Neural cell (in vitro differentiated cells): ENCODE measurements at regions not wholly inside any gene's neighbourhood (a gene's known extent, or its start where the extent isn't known, plus 50 kb on each side); places are given as distances from the start of the nearest gene placed in this dataset.

ENCODE experiments used
- H2AFZ ChIP-seq: fragments of 200-600, 300-800 bp; sonication (generic), shearing (Covaris generic); 2 replicates; pipeline ENCODE4 v1.6.0; 2014; ENCODE audit warnings: low read depth, mild to moderate bottlenecking, antibody characterized with exemption, low read length, moderate library complexity
- H3F3A ChIP-seq: fragments of 200-600 bp; shearing (Covaris generic); 2 replicates; pipeline ENCODE4 v1.6.1; 2016; ENCODE audit warnings: mild to moderate bottlenecking, moderate library complexity, mixed read lengths, antibody characterized with exemption, low read length; ENCODE audit not compliant: insufficient read depth, poor library complexity, severe bottlenecking
- H3K27ac ChIP-seq: fragments of 200-600, 300-800 bp; sonication (generic), shearing (Covaris generic); 2 replicates; pipeline ENCODE4 v1.5.1; 2014; ENCODE audit warnings: mild to moderate bottlenecking, low read length, moderate library complexity
- H3K27me3 ChIP-seq: fragments of 300-800, 200-600 bp; sonication (generic), shearing (Covaris generic); 2 replicates; pipeline ENCODE4 v1.6.0; 2014; ENCODE audit warnings: mild to moderate bottlenecking, low read depth, low read length, moderate library complexity; ENCODE audit not compliant: insufficient read depth
- H3K36me3 ChIP-seq: fragments of 300-800, 200-600 bp; sonication (generic), shearing (Covaris generic); 2 replicates; pipeline ENCODE4 v1.5.1; 2014; ENCODE audit warnings: mild to moderate bottlenecking, antibody characterized with exemption, low read length, moderate library complexity; ENCODE audit not compliant: insufficient read depth
- H3K4me2 ChIP-seq: fragments of 300-800, 200-600 bp; sonication (generic), shearing (Covaris generic); 2 replicates; pipeline ENCODE4 v1.6.0; 2014; ENCODE audit warnings: mild to moderate bottlenecking, low read length
- H3K4me3 ChIP-seq: fragments of 300-800, 200-600 bp; sonication (generic), shearing (Covaris generic); 2 replicates; pipeline ENCODE4 v1.5.1; 2014; ENCODE audit warnings: mild to moderate bottlenecking, low read length, moderate library complexity
- H3K79me2 ChIP-seq: fragments of 200-600 bp; shearing (Covaris generic); replicated peaks from 2 replicates; pipeline ENCODE4 v1.6.0; 2014; ENCODE audit warnings: mild to moderate bottlenecking, low read length, moderate library complexity; ENCODE audit not compliant: insufficient read depth
- H3K9ac ChIP-seq: fragments of 300-800, 200-600 bp; sonication (generic), shearing (Covaris generic); 2 replicates; pipeline ENCODE4 v1.6.1; 2016; ENCODE audit warnings: mild to moderate bottlenecking, low read length, mixed read lengths
- H3K9me2 ChIP-seq: fragments of 200-600 bp; shearing (Covaris generic); 2 replicates; pipeline ENCODE4 v1.6.1; 2016; ENCODE audit warnings: mild to moderate bottlenecking, low read length, mixed read lengths; ENCODE audit not compliant: insufficient read depth
- H3K9me3 ChIP-seq: fragments of 200-600, 300-800 bp; sonication (generic), shearing (Covaris generic); 2 replicates; pipeline ENCODE4 v1.6.1; 2016; ENCODE audit warnings: mild to moderate bottlenecking, mixed run types, low read length, moderate library complexity, mixed read lengths
- H4K20me1 ChIP-seq: fragments of 200-600 bp; shearing (Covaris generic); 2 replicates; pipeline ENCODE4 v1.6.1; 2016; ENCODE audit warnings: mild to moderate bottlenecking, mixed run types; ENCODE audit not compliant: insufficient read depth
- EP300 ChIP-seq: fragments of 450-650 bp; conservative IDR thresholded peaks from 2 replicates; pipeline ENCODE4 v1.6.1; 2014; ENCODE audit warnings: antibody characterized with exemption, mild to moderate bottlenecking, moderate library complexity; ENCODE audit not compliant: poor library complexity, severe bottlenecking
- EZH2 ChIP-seq: fragments of 200-600, 300-800 bp; shearing (Covaris generic), sonication (generic); IDR thresholded peaks from 2 replicates; pipeline ENCODE4 v1.6.1; 2014; ENCODE audit warnings: antibody characterized with exemption, low read length, borderline replicate concordance, mild to moderate bottlenecking; ENCODE audit not compliant: insufficient read depth, poor library complexity, severe bottlenecking
- MXI1 ChIP-seq: fragments of 450-650 bp; conservative IDR thresholded peaks from 2 replicates; pipeline ENCODE4 v1.6.1; 2014; ENCODE audit warnings: antibody characterized with exemption, mild to moderate bottlenecking; ENCODE audit not compliant: poor library complexity, severe bottlenecking
- POLR2AphosphoS5 ChIP-seq: IDR thresholded peaks from 2 replicates; pipeline ENCODE4 v1.6.1; 2012
- RAD21 ChIP-seq: fragments of 450-650 bp; conservative IDR thresholded peaks from 2 replicates; pipeline ENCODE4 v1.6.1; 2014; ENCODE audit warnings: antibody characterized with exemption, mild to moderate bottlenecking, moderate library complexity
- SMC3 ChIP-seq: fragments of 450-650 bp; conservative IDR thresholded peaks from 2 replicates; pipeline ENCODE4 v1.6.1; 2014; ENCODE audit warnings: antibody characterized with exemption, mild to moderate bottlenecking, moderate library complexity; ENCODE audit not compliant: poor library complexity
- TAF1 ChIP-seq: IDR thresholded peaks from 2 replicates; pipeline ENCODE4 v1.6.1; 2012; ENCODE audit warnings: low read depth
- TF ChIP-seq, protein P1 (sequence below): fragments of 450-650 bp; IDR thresholded peaks from 2 replicates; pipeline ENCODE4 v1.5.1; 2014; ENCODE audit warnings: antibody characterized with exemption, mild to moderate bottlenecking, moderate library complexity; ENCODE audit not compliant: poor library complexity, severe bottlenecking
- TF ChIP-seq, protein P2 (sequence below): IDR thresholded peaks from 2 replicates; pipeline ENCODE4 v1.6.1; 2012; ENCODE audit warnings: borderline replicate concordance

- Histone ChIP-seq H3K27me3 (no peaks in the 10 kb centered on the region), H3F3A (no peaks in the 10 kb centered on the region), H3K9me2 (no peaks in the 10 kb centered on the region), H3K27ac (no peak overlapping the region), H4K20me1 (no peaks in the 10 kb centered on the region), H3K9me3 (no peaks in the 10 kb centered on the region), H2AFZ (no peak overlapping the region), H3K4me2 (no peak overlapping the region), H3K36me3 (no peaks in the 10 kb centered on the region), H3K4me3 (no peak overlapping the region), H3K9ac (no peak overlapping the region), H3K79me2 (no peaks in the 10 kb centered on the region)
- TF ChIP-seq, protein P1, sequence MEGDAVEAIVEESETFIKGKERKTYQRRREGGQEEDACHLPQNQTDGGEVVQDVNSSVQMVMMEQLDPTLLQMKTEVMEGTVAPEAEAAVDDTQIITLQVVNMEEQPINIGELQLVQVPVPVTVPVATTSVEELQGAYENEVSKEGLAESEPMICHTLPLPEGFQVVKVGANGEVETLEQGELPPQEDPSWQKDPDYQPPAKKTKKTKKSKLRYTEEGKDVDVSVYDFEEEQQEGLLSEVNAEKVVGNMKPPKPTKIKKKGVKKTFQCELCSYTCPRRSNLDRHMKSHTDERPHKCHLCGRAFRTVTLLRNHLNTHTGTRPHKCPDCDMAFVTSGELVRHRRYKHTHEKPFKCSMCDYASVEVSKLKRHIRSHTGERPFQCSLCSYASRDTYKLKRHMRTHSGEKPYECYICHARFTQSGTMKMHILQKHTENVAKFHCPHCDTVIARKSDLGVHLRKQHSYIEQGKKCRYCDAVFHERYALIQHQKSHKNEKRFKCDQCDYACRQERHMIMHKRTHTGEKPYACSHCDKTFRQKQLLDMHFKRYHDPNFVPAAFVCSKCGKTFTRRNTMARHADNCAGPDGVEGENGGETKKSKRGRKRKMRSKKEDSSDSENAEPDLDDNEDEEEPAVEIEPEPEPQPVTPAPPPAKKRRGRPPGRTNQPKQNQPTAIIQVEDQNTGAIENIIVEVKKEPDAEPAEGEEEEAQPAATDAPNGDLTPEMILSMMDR: no peak
- TF ChIP-seq POLR2AphosphoS5 (no peak), RAD21 (no peak), SMC3 (no peak), MXI1 (no peak), EZH2 (no peak), EP300 (no peak), TAF1 (no peak)
- TF ChIP-seq, protein P2, sequence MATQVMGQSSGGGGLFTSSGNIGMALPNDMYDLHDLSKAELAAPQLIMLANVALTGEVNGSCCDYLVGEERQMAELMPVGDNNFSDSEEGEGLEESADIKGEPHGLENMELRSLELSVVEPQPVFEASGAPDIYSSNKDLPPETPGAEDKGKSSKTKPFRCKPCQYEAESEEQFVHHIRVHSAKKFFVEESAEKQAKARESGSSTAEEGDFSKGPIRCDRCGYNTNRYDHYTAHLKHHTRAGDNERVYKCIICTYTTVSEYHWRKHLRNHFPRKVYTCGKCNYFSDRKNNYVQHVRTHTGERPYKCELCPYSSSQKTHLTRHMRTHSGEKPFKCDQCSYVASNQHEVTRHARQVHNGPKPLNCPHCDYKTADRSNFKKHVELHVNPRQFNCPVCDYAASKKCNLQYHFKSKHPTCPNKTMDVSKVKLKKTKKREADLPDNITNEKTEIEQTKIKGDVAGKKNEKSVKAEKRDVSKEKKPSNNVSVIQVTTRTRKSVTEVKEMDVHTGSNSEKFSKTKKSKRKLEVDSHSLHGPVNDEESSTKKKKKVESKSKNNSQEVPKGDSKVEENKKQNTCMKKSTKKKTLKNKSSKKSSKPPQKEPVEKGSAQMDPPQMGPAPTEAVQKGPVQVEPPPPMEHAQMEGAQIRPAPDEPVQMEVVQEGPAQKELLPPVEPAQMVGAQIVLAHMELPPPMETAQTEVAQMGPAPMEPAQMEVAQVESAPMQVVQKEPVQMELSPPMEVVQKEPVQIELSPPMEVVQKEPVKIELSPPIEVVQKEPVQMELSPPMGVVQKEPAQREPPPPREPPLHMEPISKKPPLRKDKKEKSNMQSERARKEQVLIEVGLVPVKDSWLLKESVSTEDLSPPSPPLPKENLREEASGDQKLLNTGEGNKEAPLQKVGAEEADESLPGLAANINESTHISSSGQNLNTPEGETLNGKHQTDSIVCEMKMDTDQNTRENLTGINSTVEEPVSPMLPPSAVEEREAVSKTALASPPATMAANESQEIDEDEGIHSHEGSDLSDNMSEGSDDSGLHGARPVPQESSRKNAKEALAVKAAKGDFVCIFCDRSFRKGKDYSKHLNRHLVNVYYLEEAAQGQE: no peak
Measured at GRCh38 chr16:82452004-82452756, 174.6 kb upstream of the CDH13 start.

- Histone ChIP-seq H4K20me1 (no peaks in the 10 kb centered on the region), H3K36me3 (no peaks in the 10 kb centered on the region), H3K9me2 (no peaks in the 10 kb centered on the region), H3K4me2 (no peak overlapping the region), H3K27me3 (no peaks in the 10 kb centered on the region), H3F3A (no peaks in the 10 kb centered on the region), H3K27ac (no peak overlapping the region), H3K4me3 (no peak overlapping the region), H3K79me2 (no peaks in the 10 kb centered on the region), H2AFZ (no peak overlapping the region), H3K9me3 (no peaks in the 10 kb centered on the region), H3K9ac (no peak overlapping the region)
- TF ChIP-seq POLR2AphosphoS5 (no peak), MXI1 (no peak), RAD21 (no peak), EZH2 (no peak), TAF1 (no peak), EP300 (no peak)
- TF ChIP-seq, protein P1: no peak
- TF ChIP-seq, protein P2: no peak
Measured at GRCh38 chr16:82451449-82451848, 175.3 kb upstream of the CDH13 start.
